Mesothelial cell of epicardium (in vitro differentiated cells): ENCODE measurements at regions not wholly inside any gene's neighbourhood (a gene's known extent, or its start where the extent isn't known, plus 50 kb on each side); places are given as distances from the start of the nearest gene placed in this dataset.
A peak's percentile ranks its signal among the peaks of the same experiment; 100 is the strongest.

Source experiments
- DNase-seq, 2 experiments: peaks; one replicate each; pipeline ENCODE4 v3.0.0; 2021; ENCODE audit warnings: low spot score in 2 of 2; ENCODE audit not compliant: unreplicated experiment in 2 of 2
- H3K27ac Mint-ChIP-seq: 2 replicates; pipeline ENCODE4 v1.8.0; 2021; ENCODE audit warnings: mixed read lengths
- H3K27me3 Mint-ChIP-seq: 2 replicates; pipeline ENCODE4 v1.8.0; 2021; ENCODE audit warnings: low read depth, mixed read lengths
- H3K36me3 Mint-ChIP-seq: 2 replicates; pipeline ENCODE4 v1.8.0; 2021; ENCODE audit warnings: mixed read lengths
- H3K4me1 Mint-ChIP-seq: 2 replicates; pipeline ENCODE4 v1.8.0; 2021; ENCODE audit warnings: mixed read lengths
- H3K4me3 Mint-ChIP-seq: 2 replicates; pipeline ENCODE4 v1.8.0; 2021; ENCODE audit warnings: mild to moderate bottlenecking, moderate library complexity, mixed read lengths
- H3K9me3 Mint-ChIP-seq: 2 replicates; pipeline ENCODE4 v1.8.0; 2021; ENCODE audit warnings: mixed read lengths
- CTCF ChIP-seq: fragments of 200-600 bp; sonication (generic); IDR thresholded peaks from one replicate; pipeline ENCODE4 v1.5.0; 2021; ENCODE audit warnings: antibody characterized with exemption; ENCODE audit not compliant: unreplicated experiment

- Mint-ChIP-seq H3K36me3 (no peaks in the 10 kb centered on the region), H3K27me3 (no peaks in the 10 kb centered on the region), H3K4me1 (peaks cover 36% of the 10 kb centered on the region), H3K4me3 (no peak overlapping the region), H3K27ac (peak overlapping the region; percentile 78), H3K9me3 (no peaks in the 10 kb centered on the region)
- no peak for DNase-seq
- no peak for TF ChIP-seq CTCF
These were observed 415.6 kb downstream of the GJA1 start for GRCh38 chr6:121851056-121851455.

GRCh38 chr6:121853686-121854085, 418.2 kb downstream of the GJA1 start:
- peaks cover 32% of the 10 kb centered on the region for H3K4me1 Mint-ChIP-seq
- no peaks in the 10 kb centered on the region for H3K36me3 Mint-ChIP-seq
- no peak overlapping the region for H3K27ac Mint-ChIP-seq
- peaks cover 3% of the 10 kb centered on the region for H3K9me3 Mint-ChIP-seq
- DNase-seq: no peak
- no peaks in the 10 kb centered on the region for H3K27me3 Mint-ChIP-seq
- H3K4me3 Mint-ChIP-seq: no peak overlapping the region
- TF ChIP-seq CTCF: no peak

- peaks cover 26% of the 10 kb centered on the region for H3K4me1 Mint-ChIP-seq
These were observed 420.1 kb downstream of the GJA1 start for GRCh38 chr6:121855521-121855920.

GRCh38 chr6:121856296-121856695, 420.9 kb downstream of the GJA1 start:
- H3K4me1 Mint-ChIP-seq: peaks cover 20% of the 10 kb centered on the region
- DNase-seq: no peak
- H3K27ac Mint-ChIP-seq: no peak overlapping the region
- H3K9me3 Mint-ChIP-seq: peaks cover 6% of the 10 kb centered on the region
- peaks cover 2% of the 10 kb centered on the region for H3K36me3 Mint-ChIP-seq
- no peak for TF ChIP-seq CTCF
- H3K4me3 Mint-ChIP-seq: no peak overlapping the region
- H3K27me3 Mint-ChIP-seq: no peaks in the 10 kb centered on the region

More at GRCh38 chr6:121855521-121855920, 420.1 kb downstream of the GJA1 start:
- DNase-seq: no peak
- TF ChIP-seq CTCF: no peak
- no peak overlapping the region for H3K27ac Mint-ChIP-seq
- H3K9me3 Mint-ChIP-seq: peaks cover 3% of the 10 kb centered on the region
- H3K36me3 Mint-ChIP-seq: peaks cover under 1% of the 10 kb centered on the region
- no peaks in the 10 kb centered on the region for H3K27me3 Mint-ChIP-seq
- no peak overlapping the region for H3K4me3 Mint-ChIP-seq

GRCh38 chr6:121857551-121857950, 422.1 kb downstream of the GJA1 start:
- DNase-seq: no peak
- H3K4me1 Mint-ChIP-seq: peaks cover 16% of the 10 kb centered on the region
- no peak for TF ChIP-seq CTCF
- H3K27ac Mint-ChIP-seq: peak overlapping the region; percentile 63
- H3K36me3 Mint-ChIP-seq: peaks cover 8% of the 10 kb centered on the region
- no peaks in the 10 kb centered on the region for H3K27me3 Mint-ChIP-seq
- H3K4me3 Mint-ChIP-seq: no peak overlapping the region
- peaks cover 14% of the 10 kb centered on the region for H3K9me3 Mint-ChIP-seq

GRCh38 chr6:121858310-121858709, 422.9 kb downstream of the GJA1 start:
- H3K36me3 Mint-ChIP-seq: peaks cover 12% of the 10 kb centered on the region
- H3K27me3 Mint-ChIP-seq: no peaks in the 10 kb centered on the region
- peaks cover 16% of the 10 kb centered on the region for H3K4me1 Mint-ChIP-seq
- H3K4me3 Mint-ChIP-seq: no peak overlapping the region
- H3K9me3 Mint-ChIP-seq: peaks cover 20% of the 10 kb centered on the region
- TF ChIP-seq CTCF: no peak
- no peak for DNase-seq
- H3K27ac Mint-ChIP-seq: no peak overlapping the region
